Hepatocyte (in vitro differentiated cells): ENCODE measurements at regions not wholly inside any gene's neighbourhood (a gene's known extent, or its start where the extent isn't known, plus 50 kb on each side); places are given as distances from the start of the nearest gene placed in this dataset.

ENCODE experiments used
- DNase-seq: peaks from one replicate; pipeline ENCODE4 v3.0.0-alpha.2; 2016; ENCODE audit warnings: low spot score
- H2AFZ ChIP-seq: fragments of 200-600 bp; sonication (generic); 2 replicates; pipeline ENCODE4 v1.6.0; 2016; ENCODE audit warnings: antibody characterized with exemption, mild to moderate bottlenecking
- H3K27ac ChIP-seq: fragments of 200-600 bp; sonication (generic); 2 replicates; pipeline ENCODE4 v1.5.1; 2016; ENCODE audit warnings: mild to moderate bottlenecking
- H3K27me3 ChIP-seq: fragments of 200-600 bp; sonication (generic); 2 replicates; pipeline ENCODE4 v1.6.1; 2016
- H3K36me3 ChIP-seq: fragments of 200-600 bp; sonication (generic); replicated peaks from 2 replicates; pipeline ENCODE4 v1.5.1; 2016; ENCODE audit warnings: low read depth; ENCODE audit not compliant: insufficient read depth
- H3K4me1 ChIP-seq: fragments of 200-600 bp; sonication (generic); 2 replicates; pipeline ENCODE4 v1.5.1; 2016; ENCODE audit warnings: mild to moderate bottlenecking, moderate library complexity; ENCODE audit not compliant: insufficient read depth
- H3K4me2 ChIP-seq: fragments of 200-600 bp; sonication (generic); 2 replicates; pipeline ENCODE4 v1.6.0; 2016
- H3K4me3 ChIP-seq: fragments of 200-600 bp; sonication (generic); 2 replicates; pipeline ENCODE4 v1.5.1; 2016; ENCODE audit warnings: mild to moderate bottlenecking
- H3K79me2 ChIP-seq: fragments of 200-600 bp; sonication (generic); 2 replicates; pipeline ENCODE4 v1.6.0; 2017; ENCODE audit warnings: mild to moderate bottlenecking
- H3K9me2 ChIP-seq: fragments of 200-600 bp; sonication (generic); replicated peaks from 2 replicates; pipeline ENCODE4 v1.6.0; 2017; ENCODE audit warnings: mild to moderate bottlenecking; ENCODE audit not compliant: insufficient read depth
- H3K9me3 ChIP-seq: fragments of 200-600 bp; sonication (generic); 2 replicates; pipeline ENCODE4 v1.5.1; 2016; ENCODE audit warnings: low read depth, mild to moderate bottlenecking
- H4K20me1 ChIP-seq: fragments of 200-600 bp; sonication (generic); 2 replicates; pipeline ENCODE4 v1.6.0; 2016; ENCODE audit warnings: mild to moderate bottlenecking; ENCODE audit not compliant: insufficient read depth, poor library complexity, severe bottlenecking
- EZH2 ChIP-seq: fragments of 200-600 bp; sonication (generic); IDR thresholded peaks from 2 replicates; pipeline ENCODE4 v1.6.1; 2016; ENCODE audit warnings: antibody characterized with exemption, mild to moderate bottlenecking, borderline replicate concordance
- EZH2phosphoT487 ChIP-seq: fragments of 200-600 bp; sonication (generic); IDR thresholded peaks from one replicate; pipeline ENCODE4 v1.6.1; 2018; ENCODE audit warnings: antibody characterized with exemption, mild to moderate bottlenecking, low read depth, moderate library complexity; ENCODE audit not compliant: unreplicated experiment, severe bottlenecking
- WGBS: methylation state at CpG from one replicate; pipeline ENCODE4 v1.1.6; 2016; ENCODE audit warnings: low lambda C conversion rate; ENCODE audit errors: missing lambda C conversion rate; 5-methylcytosine and 5-hydroxymethylcytosine counted together
- TF ChIP-seq, protein P1 (sequence below): fragments of 200-600 bp; sonication (generic); IDR thresholded peaks from 2 replicates; pipeline ENCODE4 v1.5.1; 2016; ENCODE audit warnings: antibody characterized with exemption, mild to moderate bottlenecking; ENCODE audit not compliant: poor library complexity

DNA sequence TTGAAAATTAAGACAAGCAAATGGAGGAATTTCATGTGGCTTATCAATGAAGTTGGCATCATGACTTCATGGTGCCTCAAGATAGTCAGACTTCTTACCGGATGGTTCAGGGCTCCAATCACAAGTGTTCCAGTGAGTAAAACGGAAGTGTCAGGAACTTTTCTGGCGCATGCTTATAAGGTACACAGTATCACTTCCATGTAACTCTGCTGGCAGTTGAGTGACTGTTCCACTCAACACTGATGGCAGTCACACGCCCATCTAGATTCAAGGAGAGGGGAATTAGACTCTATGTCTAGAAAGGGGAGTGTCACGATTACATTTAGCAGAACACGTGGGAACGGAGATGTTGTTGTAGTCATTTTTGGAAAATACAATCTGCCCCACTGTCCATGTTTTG is 114.3 kb downstream of the KCTD15 start:
- H2AFZ ChIP-seq, result no peak overlapping the region
- peaks cover 12% of the 10 kb centered on the region for H3K27me3 ChIP-seq
- H4K20me1 ChIP-seq, result no peaks in the 10 kb centered on the region
- no peaks in the 10 kb centered on the region for H3K36me3 ChIP-seq
- H3K9me3 ChIP-seq, result no peaks in the 10 kb centered on the region
- H3K4me3 ChIP-seq, result no peak overlapping the region
- no peak for DNase-seq
- no peak for TF ChIP-seq EZH2phosphoT487
- no peak for TF ChIP-seq EZH2
- TF ChIP-seq, protein P1, sequence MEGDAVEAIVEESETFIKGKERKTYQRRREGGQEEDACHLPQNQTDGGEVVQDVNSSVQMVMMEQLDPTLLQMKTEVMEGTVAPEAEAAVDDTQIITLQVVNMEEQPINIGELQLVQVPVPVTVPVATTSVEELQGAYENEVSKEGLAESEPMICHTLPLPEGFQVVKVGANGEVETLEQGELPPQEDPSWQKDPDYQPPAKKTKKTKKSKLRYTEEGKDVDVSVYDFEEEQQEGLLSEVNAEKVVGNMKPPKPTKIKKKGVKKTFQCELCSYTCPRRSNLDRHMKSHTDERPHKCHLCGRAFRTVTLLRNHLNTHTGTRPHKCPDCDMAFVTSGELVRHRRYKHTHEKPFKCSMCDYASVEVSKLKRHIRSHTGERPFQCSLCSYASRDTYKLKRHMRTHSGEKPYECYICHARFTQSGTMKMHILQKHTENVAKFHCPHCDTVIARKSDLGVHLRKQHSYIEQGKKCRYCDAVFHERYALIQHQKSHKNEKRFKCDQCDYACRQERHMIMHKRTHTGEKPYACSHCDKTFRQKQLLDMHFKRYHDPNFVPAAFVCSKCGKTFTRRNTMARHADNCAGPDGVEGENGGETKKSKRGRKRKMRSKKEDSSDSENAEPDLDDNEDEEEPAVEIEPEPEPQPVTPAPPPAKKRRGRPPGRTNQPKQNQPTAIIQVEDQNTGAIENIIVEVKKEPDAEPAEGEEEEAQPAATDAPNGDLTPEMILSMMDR, result no peak
- H3K9me2 ChIP-seq, result no peaks in the 10 kb centered on the region
- WGBS, result 94% methylated on average over 7 of the region's 7 CpGs
- H3K4me1 ChIP-seq, result peaks cover 7% of the 10 kb centered on the region
- H3K79me2 ChIP-seq, result no peaks in the 10 kb centered on the region
- no peak overlapping the region for H3K27ac ChIP-seq
- no peak overlapping the region for H3K4me2 ChIP-seq

DNA sequence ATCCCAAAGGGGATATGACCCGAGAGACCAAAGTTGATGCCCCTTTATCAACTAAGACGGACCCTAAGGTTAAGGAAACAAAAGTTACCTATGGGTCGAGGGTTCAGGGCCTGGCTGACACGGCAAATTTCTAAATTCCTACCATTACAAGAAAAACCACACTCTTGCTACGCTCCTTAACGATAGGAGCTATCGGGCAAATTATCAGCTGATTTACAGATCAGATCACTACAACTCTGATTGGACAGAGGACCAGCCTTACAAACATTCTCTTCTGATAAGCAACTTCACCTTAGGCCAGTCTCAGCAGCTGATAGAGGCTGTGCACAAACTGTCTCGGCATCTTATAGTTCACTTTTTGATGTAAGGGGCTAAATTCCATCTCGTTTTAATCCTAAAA is 117.9 kb downstream of the KCTD15 start:
- H3K27ac ChIP-seq, result no peak overlapping the region
- H4K20me1 ChIP-seq, result no peaks in the 10 kb centered on the region
- H3K27me3 ChIP-seq, result no peaks in the 10 kb centered on the region
- no peak overlapping the region for H3K4me3 ChIP-seq
- H3K9me3 ChIP-seq, result no peaks in the 10 kb centered on the region
- H2AFZ ChIP-seq, result no peak overlapping the region
- WGBS, result 75% methylated on average over 9 of the region's 9 CpGs
- no peaks in the 10 kb centered on the region for H3K4me1 ChIP-seq
- no peaks in the 10 kb centered on the region for H3K9me2 ChIP-seq
- DNase-seq, result no peak
- no peaks in the 10 kb centered on the region for H3K79me2 ChIP-seq
- H3K4me2 ChIP-seq, result no peak overlapping the region
- TF ChIP-seq EZH2phosphoT487, result no peak
- TF ChIP-seq, protein P1, result no peak
- TF ChIP-seq EZH2, result no peak
- H3K36me3 ChIP-seq, result no peaks in the 10 kb centered on the region

DNA sequence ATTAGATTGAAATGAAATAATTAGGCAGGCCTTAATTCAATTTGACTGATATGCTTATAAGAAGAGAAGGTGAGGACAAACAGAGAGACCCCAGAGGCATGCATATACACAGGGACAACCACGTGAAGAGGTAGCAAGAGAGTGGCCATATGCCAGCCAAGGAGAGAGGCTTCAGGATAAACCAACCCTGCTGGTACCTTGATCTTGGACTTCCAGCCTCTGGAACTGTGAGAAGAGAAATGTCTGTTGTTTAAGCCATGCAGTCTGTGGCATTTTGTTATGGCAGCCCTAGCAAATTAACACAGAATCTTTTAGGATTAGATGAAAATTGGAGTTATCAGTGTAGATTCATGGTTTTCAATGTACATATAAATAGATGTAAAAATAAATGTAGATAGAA is 120.1 kb downstream of the KCTD15 start:
- H3K27me3 ChIP-seq, result no peaks in the 10 kb centered on the region
- H3K4me1 ChIP-seq, result no peaks in the 10 kb centered on the region
- no peaks in the 10 kb centered on the region for H3K9me2 ChIP-seq
- WGBS, result 83% methylated on average over 1 of the region's 1 CpG
- no peak overlapping the region for H2AFZ ChIP-seq
- no peaks in the 10 kb centered on the region for H4K20me1 ChIP-seq
- H3K9me3 ChIP-seq, result no peaks in the 10 kb centered on the region
- H3K36me3 ChIP-seq, result no peaks in the 10 kb centered on the region
- H3K79me2 ChIP-seq, result no peaks in the 10 kb centered on the region
- no peak for DNase-seq
- no peak overlapping the region for H3K4me3 ChIP-seq
- H3K4me2 ChIP-seq, result no peak overlapping the region
- H3K27ac ChIP-seq, result no peak overlapping the region
- TF ChIP-seq, protein P1, result no peak
- TF ChIP-seq EZH2phosphoT487 (no peak), EZH2 (no peak)

DNA sequence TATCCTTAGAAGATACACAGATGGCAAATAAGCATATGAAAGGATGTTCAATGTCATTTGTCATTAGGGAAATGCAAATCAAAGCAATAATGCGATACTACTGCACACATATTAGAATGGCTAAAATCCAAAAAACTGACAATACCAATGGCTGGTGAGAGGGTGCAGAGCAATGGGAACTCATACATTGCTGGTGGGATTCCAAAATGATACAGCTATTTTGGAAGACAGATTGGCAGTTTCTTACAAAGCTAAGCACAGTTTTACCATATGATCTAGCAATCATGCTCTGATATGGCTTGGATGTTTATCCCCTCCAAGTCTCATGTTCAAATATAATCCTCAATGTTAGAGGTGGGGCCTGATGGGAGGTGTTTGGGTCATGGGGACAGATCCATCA is 122.6 kb downstream of the KCTD15 start:
- TF ChIP-seq, protein P1, result no peak
- no peak for TF ChIP-seq EZH2phosphoT487
- TF ChIP-seq EZH2, result no peak
- Histone ChIP-seq H3K4me2 (no peak overlapping the region), H3K9me3 (no peaks in the 10 kb centered on the region), H3K27me3 (no peaks in the 10 kb centered on the region), H3K36me3 (no peaks in the 10 kb centered on the region), H3K79me2 (no peaks in the 10 kb centered on the region), H2AFZ (no peak overlapping the region), H3K27ac (no peak overlapping the region), H3K4me3 (no peak overlapping the region), H3K9me2 (no peaks in the 10 kb centered on the region), H3K4me1 (no peaks in the 10 kb centered on the region), H4K20me1 (no peaks in the 10 kb centered on the region)
- 98% methylated on average over 1 of the region's 1 CpG for WGBS
- no peak for DNase-seq
